GM23338 (cell line): ENCODE measurements at regions not wholly inside any gene's neighbourhood (a gene's known extent, or its start where the extent isn't known, plus 50 kb on each side); places are given as distances from the start of the nearest gene placed in this dataset.

Source experiments
- ATAC-seq: fragments of 200-7000 bp; cut with Tn5 transposase; 3 replicates; pipeline ENCODE4 v1.9.1; 2020
- DNase-seq: peaks from one replicate; pipeline ENCODE4 v3.0.0-alpha.2; 2015; ENCODE audit warnings: low spot score
- H2AFZ ChIP-seq: fragments of 200-600 bp; sonication (generic); 2 replicates; pipeline ENCODE4 v1.8.0; 2016; ENCODE audit warnings: antibody characterized with exemption, mild to moderate bottlenecking, moderate library complexity
- H3F3A ChIP-seq: fragments of 200-600 bp; sonication (generic); replicated peaks from 2 replicates; pipeline ENCODE4 v1.8.0; 2017; ENCODE audit warnings: antibody characterized with exemption, mixed run types, low read depth
- H3K27ac ChIP-seq: fragments of 200-600 bp; sonication (generic); 2 replicates; pipeline ENCODE4 v1.6.1; 2016; ENCODE audit warnings: low read depth
- H3K27me3 ChIP-seq: fragments of 200-600 bp; sonication (generic); 2 replicates; pipeline ENCODE4 v1.8.0; 2016; ENCODE audit warnings: mild to moderate bottlenecking, mixed run types, moderate library complexity; ENCODE audit not compliant: insufficient read depth
- H3K36me3 ChIP-seq: fragments of 200-600 bp; sonication (generic); 2 replicates; pipeline ENCODE4 v1.8.0; 2016; ENCODE audit warnings: mild to moderate bottlenecking; ENCODE audit not compliant: insufficient read depth
- H3K4me1 ChIP-seq: fragments of 200-600 bp; sonication (generic); 2 replicates; pipeline ENCODE4 v1.8.0; 2016; ENCODE audit warnings: mild to moderate bottlenecking, moderate library complexity; ENCODE audit not compliant: insufficient read depth
- H3K4me2 ChIP-seq: fragments of 200-600 bp; sonication (generic); 2 replicates; pipeline ENCODE4 v1.7.1; 2017; ENCODE audit warnings: mixed run types
- H3K4me3 ChIP-seq: fragments of 200-600 bp; sonication (generic); 2 replicates; pipeline ENCODE4 v1.6.1; 2016; ENCODE audit warnings: mixed run types
- H3K79me2 ChIP-seq: fragments of 200-600 bp; sonication (generic); replicated peaks from 2 replicates; pipeline ENCODE4 v1.8.0; 2017; ENCODE audit warnings: mild to moderate bottlenecking; ENCODE audit not compliant: insufficient read depth
- H3K9me2 ChIP-seq: fragments of 200-600 bp; sonication (generic); 2 replicates; pipeline ENCODE4 v1.8.0; 2017; ENCODE audit not compliant: insufficient read depth
- H4K20me1 ChIP-seq: fragments of 200-600 bp; sonication (generic); replicated peaks from 2 replicates; pipeline ENCODE4 v1.8.0; 2017; ENCODE audit warnings: mild to moderate bottlenecking; ENCODE audit not compliant: insufficient read depth
- H3K27ac Mint-ChIP-seq: 2 replicates; pipeline ENCODE4 v1.8.0; 2020; ENCODE audit warnings: inconsistent platforms, mild to moderate bottlenecking, moderate library complexity, mixed read lengths
- H3K27me3 Mint-ChIP-seq: 3 replicates; pipeline ENCODE4 v1.8.0; 2022; ENCODE audit warnings: low read depth, mild to moderate bottlenecking, moderate library complexity, mixed read lengths, inconsistent platforms; ENCODE audit not compliant: insufficient read depth, poor library complexity
- H3K36me3 Mint-ChIP-seq: 3 replicates; pipeline ENCODE4 v1.8.0; 2021; ENCODE audit warnings: low read depth, mild to moderate bottlenecking, inconsistent platforms, moderate library complexity, mixed read lengths
- H3K4me1 Mint-ChIP-seq: 3 replicates; pipeline ENCODE4 v1.8.0; 2020; ENCODE audit warnings: mild to moderate bottlenecking, inconsistent platforms, mixed read lengths
- H3K4me3 Mint-ChIP-seq: 3 replicates; pipeline ENCODE4 v1.8.0; 2021; ENCODE audit warnings: moderate library complexity, mild to moderate bottlenecking, inconsistent platforms, mixed read lengths
- H3K9me3 Mint-ChIP-seq: 3 replicates; pipeline ENCODE4 v1.8.0; 2020; ENCODE audit warnings: moderate library complexity, mild to moderate bottlenecking, inconsistent platforms, mixed read lengths
- CREB1 ChIP-seq: fragments of 250-450 bp; sonication (Bioruptor Pico); IDR thresholded peaks from 2 replicates; pipeline ENCODE4 v1.5.0; 2020; ENCODE audit warnings: low read depth, mild to moderate bottlenecking, moderate library complexity
- JUNB ChIP-seq: IDR thresholded peaks from one replicate; pipeline ENCODE4 v1.6.1; 2016; ENCODE audit warnings: antibody characterized with exemption; ENCODE audit not compliant: unreplicated experiment
- POLR2AphosphoS5 ChIP-seq: IDR thresholded peaks from 2 replicates; pipeline ENCODE4 v1.6.1; 2016; ENCODE audit warnings: antibody characterized with exemption, low read depth
- ZNF114 ChIP-seq: fragments of 250-450 bp; sonication (Bioruptor Pico); IDR thresholded peaks from 2 replicates; pipeline ENCODE4 v1.5.0; 2020; ENCODE audit warnings: mild to moderate bottlenecking, moderate library complexity
- TF ChIP-seq, protein P1 (sequence below): fragments of 250-450 bp; sonication (Bioruptor Pico); IDR thresholded peaks from 2 replicates; pipeline ENCODE4 v1.5.0; 2020; ENCODE audit warnings: mild to moderate bottlenecking, moderate library complexity

DNA sequence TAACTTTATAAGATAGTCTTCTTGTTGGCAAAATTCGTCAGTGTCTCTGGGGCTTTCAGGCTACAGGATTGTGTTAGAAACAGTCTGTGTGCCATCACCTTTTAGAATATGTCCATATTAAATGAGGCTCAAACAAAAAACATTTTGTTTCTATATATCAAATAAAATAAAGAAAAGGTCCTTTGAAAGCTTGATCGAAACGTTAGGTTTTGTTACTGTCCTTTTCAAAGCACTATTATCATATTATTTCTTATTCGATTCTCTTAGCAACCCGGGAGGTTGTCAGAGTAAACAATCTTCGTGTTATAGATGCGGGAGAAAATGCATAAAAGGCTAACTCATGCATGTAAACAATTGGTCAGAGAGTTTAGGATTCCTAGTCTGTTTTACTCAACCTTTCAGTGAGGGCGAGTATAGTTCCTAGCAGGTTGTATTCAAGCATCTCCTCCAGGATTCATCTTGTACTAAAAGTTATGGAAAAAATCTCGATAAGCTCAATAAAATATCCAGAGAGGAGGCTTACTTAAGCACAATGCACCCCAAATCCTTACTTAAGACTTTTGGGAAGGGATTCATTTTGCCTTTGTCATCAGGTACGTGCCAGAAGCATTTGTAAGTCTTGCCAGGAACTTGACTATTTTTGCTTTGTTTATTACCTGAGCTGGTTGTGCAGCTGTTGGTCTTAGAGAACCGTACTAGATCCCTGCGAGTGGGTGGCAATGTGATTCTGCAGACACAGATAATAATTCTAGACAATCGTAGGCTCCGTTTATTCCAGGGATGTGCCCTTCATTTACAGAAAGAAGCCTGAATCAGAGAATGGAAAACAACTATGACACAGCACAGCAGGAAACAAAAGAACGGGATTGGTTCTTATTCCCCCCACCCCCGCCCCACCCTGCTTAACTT lies 159.6 kb upstream of the ZNF217 start:
- no peaks in the 10 kb centered on the region for H3K36me3 ChIP-seq
- H3K4me3 ChIP-seq, result peak overlapping the region; percentile 15; the same call in 1 of the 2 replicates
- ATAC-seq, result peak; percentile 35
- H3K27ac Mint-ChIP-seq, result peak overlapping the region; percentile 94
- H3K4me1 ChIP-seq, result peaks cover 45% of the 10 kb centered on the region
- 0 out of 2 replicates have a peak, but pooled peaks cover 4% of the 10 kb centered on the region for H3F3A ChIP-seq
- TF ChIP-seq POLR2AphosphoS5 (peak; percentile 86), JUNB (no peak)
- H3K36me3 Mint-ChIP-seq, result no peaks in the 10 kb centered on the region
- no peaks in the 10 kb centered on the region for H3K9me3 Mint-ChIP-seq
- H3K27ac ChIP-seq, result peak overlapping the region; percentile 93
- H3K27me3 Mint-ChIP-seq, result peaks cover 4% of the 10 kb centered on the region
- H3K79me2 ChIP-seq, result no peaks in the 10 kb centered on the region
- H3K4me3 Mint-ChIP-seq, result peak overlapping the region; percentile 55
- peaks cover 62% of the 10 kb centered on the region for H3K4me1 Mint-ChIP-seq
- H2AFZ ChIP-seq, result 0 out of 2 replicates have a peak overlapping the region, but pooled peaks have one; percentile 1
- H4K20me1 ChIP-seq, result no peaks in the 10 kb centered on the region
- no peaks in the 10 kb centered on the region for H3K27me3 ChIP-seq
- no peaks in the 10 kb centered on the region for H3K9me2 ChIP-seq
- DNase-seq, result peak; percentile 59
- H3K4me2 ChIP-seq, result peak overlapping the region; percentile 56

DNA sequence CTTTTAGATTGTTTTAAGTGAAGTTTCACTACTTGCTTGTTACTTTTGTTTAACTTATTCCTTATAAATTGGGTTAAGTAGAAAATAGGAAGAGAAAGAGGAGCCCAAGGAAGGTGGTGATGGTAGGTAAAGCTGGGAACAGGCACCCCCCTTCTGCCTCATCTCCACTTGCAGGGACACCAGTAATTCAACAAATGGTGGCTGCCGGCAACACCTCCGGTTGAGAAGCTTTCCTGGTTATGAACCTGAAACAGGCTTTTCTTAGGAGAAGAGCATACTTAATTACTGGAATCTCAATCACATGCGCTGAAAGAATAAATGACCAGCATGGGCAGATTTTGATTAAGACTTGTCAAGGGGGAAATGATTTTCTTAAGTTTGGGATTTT lies 158.9 kb upstream of the ZNF217 start:
- Histone ChIP-seq H3F3A (0 out of 2 replicates have a peak, but pooled peaks cover 4% of the 10 kb centered on the region), H2AFZ (peak overlapping the region; percentile 2; the same call in 1 of the 2 replicates), H3K9me2 (no peaks in the 10 kb centered on the region), H3K36me3 (no peaks in the 10 kb centered on the region), H4K20me1 (no peaks in the 10 kb centered on the region), H3K27me3 (no peaks in the 10 kb centered on the region), H3K4me1 (peaks cover 48% of the 10 kb centered on the region), H3K27ac (peak overlapping the region; percentile 93), H3K79me2 (no peaks in the 10 kb centered on the region), H3K4me2 (peak overlapping the region; percentile 56), H3K4me3 (no peak overlapping the region)
- Mint-ChIP-seq H3K4me3 (no peak overlapping the region), H3K4me1 (peaks cover 62% of the 10 kb centered on the region), H3K27ac (peak overlapping the region; percentile 94), H3K27me3 (peaks cover 4% of the 10 kb centered on the region), H3K9me3 (no peaks in the 10 kb centered on the region), H3K36me3 (no peaks in the 10 kb centered on the region)
- DNase-seq (no peak), ATAC-seq (peak; percentile 46)
- TF ChIP-seq, protein P1, sequence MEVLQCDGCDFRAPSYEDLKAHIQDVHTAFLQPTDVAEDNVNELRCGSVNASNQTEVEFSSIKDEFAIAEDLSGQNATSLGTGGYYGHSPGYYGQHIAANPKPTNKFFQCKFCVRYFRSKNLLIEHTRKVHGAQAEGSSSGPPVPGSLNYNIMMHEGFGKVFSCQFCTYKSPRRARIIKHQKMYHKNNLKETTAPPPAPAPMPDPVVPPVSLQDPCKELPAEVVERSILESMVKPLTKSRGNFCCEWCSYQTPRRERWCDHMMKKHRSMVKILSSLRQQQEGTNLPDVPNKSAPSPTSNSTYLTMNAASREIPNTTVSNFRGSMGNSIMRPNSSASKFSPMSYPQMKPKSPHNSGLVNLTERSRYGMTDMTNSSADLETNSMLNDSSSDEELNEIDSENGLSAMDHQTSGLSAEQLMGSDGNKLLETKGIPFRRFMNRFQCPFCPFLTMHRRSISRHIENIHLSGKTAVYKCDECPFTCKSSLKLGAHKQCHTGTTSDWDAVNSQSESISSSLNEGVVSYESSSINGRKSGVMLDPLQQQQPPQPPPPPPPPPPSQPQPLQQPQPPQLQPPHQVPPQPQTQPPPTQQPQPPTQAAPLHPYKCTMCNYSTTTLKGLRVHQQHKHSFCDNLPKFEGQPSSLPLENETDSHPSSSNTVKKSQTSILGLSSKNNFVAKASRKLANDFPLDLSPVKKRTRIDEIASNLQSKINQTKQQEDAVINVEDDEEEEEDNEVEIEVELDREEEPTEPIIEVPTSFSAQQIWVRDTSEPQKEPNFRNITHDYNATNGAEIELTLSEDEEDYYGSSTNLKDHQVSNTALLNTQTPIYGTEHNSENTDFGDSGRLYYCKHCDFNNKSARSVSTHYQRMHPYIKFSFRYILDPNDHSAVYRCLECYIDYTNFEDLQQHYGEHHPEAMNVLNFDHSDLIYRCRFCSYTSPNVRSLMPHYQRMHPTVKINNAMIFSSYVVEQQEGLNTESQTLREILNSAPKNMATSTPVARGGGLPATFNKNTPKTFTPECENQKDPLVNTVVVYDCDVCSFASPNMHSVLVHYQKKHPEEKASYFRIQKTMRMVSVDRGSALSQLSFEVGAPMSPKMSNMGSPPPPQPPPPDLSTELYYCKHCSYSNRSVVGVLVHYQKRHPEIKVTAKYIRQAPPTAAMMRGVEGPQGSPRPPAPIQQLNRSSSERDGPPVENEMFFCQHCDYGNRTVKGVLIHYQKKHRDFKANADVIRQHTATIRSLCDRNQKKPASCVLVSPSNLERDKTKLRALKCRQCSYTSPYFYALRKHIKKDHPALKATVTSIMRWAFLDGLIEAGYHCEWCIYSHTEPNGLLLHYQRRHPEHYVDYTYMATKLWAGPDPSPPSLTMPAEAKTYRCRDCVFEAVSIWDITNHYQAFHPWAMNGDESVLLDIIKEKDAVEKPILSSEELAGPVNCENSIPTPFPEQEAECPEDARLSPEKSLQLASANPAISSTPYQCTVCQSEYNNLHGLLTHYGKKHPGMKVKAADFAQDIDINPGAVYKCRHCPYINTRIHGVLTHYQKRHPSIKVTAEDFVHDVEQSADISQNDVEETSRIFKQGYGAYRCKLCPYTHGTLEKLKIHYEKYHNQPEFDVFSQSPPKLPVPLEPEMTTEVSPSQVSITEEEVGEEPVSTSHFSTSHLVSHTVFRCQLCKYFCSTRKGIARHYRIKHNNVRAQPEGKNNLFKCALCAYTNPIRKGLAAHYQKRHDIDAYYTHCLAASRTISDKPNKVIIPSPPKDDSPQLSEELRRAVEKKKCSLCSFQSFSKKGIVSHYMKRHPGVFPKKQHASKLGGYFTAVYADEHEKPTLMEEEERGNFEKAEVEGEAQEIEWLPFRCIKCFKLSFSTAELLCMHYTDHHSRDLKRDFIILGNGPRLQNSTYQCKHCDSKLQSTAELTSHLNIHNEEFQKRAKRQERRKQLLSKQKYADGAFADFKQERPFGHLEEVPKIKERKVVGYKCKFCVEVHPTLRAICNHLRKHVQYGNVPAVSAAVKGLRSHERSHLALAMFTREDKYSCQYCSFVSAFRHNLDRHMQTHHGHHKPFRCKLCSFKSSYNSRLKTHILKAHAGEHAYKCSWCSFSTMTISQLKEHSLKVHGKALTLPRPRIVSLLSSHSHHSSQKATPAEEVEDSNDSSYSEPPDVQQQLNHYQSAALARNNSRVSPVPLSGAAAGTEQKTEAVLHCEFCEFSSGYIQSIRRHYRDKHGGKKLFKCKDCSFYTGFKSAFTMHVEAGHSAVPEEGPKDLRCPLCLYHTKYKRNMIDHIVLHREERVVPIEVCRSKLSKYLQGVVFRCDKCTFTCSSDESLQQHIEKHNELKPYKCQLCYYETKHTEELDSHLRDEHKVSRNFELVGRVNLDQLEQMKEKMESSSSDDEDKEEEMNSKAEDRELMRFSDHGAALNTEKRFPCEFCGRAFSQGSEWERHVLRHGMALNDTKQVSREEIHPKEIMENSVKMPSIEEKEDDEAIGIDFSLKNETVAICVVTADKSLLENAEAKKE (CRISPR knock-in tag), result no peak
- TF ChIP-seq CREB1 (CRISPR knock-in tag) (no peak), ZNF114 (CRISPR knock-in tag) (no peak)
